ENCODE measurements at regions not wholly inside any gene's neighbourhood (a gene's known extent, or its start where the extent isn't known, plus 50 kb on each side); places are given as distances from the start of the nearest gene placed in this dataset.

DNA sequence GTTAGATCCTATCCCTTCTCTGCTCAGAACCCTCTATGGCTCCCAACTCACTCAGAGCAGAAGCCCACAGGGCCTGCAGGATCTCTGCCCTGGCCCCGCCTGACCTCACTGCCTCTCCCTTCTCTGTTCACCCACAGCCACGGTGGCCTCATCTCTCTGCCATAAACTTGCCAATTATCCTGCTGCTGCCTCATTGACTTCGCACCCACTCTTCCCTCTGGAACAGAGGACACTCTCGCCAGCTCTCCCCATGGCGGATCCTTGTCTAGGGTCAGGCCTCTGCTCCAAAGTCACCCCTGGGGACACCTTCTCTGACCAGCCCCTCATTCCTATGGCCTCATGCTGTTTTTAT, 86.4 kb downstream of the CEBPB start:
- no peak overlapping the region for H2AFZ ChIP-seq
- H3K4me1 ChIP-seq = no peaks in the 10 kb centered on the region
- no peak overlapping the region for H3K9ac ChIP-seq
- H3K79me2 ChIP-seq = no peaks in the 10 kb centered on the region
- H3K4me3 ChIP-seq (ENCODE audit: low read depth, low read length) = no peak overlapping the region
- no peak overlapping the region for H3K27ac ChIP-seq
- H3K36me3 ChIP-seq (ENCODE audit: control insufficient read depth, insufficient read depth, low read length) = no peaks in the 10 kb centered on the region
- H3K4me2 ChIP-seq (ENCODE audit: low read length) = no peak overlapping the region
- TF ChIP-seq, protein P1, sequence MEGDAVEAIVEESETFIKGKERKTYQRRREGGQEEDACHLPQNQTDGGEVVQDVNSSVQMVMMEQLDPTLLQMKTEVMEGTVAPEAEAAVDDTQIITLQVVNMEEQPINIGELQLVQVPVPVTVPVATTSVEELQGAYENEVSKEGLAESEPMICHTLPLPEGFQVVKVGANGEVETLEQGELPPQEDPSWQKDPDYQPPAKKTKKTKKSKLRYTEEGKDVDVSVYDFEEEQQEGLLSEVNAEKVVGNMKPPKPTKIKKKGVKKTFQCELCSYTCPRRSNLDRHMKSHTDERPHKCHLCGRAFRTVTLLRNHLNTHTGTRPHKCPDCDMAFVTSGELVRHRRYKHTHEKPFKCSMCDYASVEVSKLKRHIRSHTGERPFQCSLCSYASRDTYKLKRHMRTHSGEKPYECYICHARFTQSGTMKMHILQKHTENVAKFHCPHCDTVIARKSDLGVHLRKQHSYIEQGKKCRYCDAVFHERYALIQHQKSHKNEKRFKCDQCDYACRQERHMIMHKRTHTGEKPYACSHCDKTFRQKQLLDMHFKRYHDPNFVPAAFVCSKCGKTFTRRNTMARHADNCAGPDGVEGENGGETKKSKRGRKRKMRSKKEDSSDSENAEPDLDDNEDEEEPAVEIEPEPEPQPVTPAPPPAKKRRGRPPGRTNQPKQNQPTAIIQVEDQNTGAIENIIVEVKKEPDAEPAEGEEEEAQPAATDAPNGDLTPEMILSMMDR (IDR thresholded peaks at IDR 0.05) = no peak
- H3K9me3 ChIP-seq (ENCODE audit: control insufficient read depth, low read length) = no peaks in the 10 kb centered on the region
- H3K27me3 ChIP-seq (ENCODE audit: control insufficient read depth, insufficient read depth, low read length) = no peaks in the 10 kb centered on the region

DNA sequence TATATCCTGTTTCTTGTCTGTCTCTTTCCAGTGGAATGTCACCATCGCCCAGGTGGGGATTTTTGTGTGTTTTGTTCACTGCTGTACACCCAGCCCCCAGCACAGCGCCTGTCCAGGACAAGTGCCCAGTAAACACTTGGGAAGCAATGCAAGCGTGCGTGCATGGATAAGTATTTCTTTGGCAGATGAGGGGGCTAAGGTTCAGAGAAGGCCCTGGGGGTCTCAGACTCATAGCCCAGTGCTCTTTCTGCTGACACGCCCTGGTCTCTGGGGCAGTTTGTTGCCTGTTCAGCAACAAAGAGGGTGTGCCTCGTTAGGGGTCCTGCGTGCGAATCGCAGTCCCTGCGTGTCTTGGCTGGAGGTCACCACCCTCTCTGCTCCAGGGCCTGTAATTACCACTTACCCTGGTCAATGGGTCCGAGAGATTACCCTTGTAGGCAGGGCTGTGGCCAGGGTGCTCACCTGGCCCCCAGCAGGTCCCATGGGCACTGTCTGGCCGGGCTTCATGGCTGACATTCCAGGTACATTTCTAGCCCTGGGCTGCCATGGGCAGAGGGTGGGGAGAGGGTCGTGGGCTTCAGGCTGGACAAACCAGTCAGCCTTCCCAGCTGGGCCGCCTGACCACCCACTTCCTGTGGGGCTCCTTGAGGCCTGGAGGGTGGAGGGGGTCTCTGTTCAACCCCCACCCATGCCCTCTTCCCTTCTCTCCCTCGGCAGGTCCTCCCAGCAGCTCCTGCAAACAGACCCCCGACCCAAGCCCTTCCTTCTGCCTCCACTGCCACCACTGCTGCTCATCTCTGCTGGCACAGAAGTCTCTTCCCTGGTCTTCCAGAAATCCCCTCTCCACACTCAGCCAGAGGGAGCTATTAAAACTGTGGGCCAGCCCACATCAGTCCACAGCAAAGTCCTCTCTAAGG, 87.1 kb downstream of the CEBPB start:
- no peaks in the 10 kb centered on the region for H3K79me2 ChIP-seq
- H3K36me3 ChIP-seq (ENCODE audit: control insufficient read depth, insufficient read depth, low read length) = no peaks in the 10 kb centered on the region
- no peak overlapping the region for H3K9ac ChIP-seq
- no peaks in the 10 kb centered on the region for H3K27me3 ChIP-seq (ENCODE audit: control insufficient read depth, insufficient read depth, low read length)
- no peak overlapping the region for H3K4me3 ChIP-seq (ENCODE audit: low read depth, low read length)
- TF ChIP-seq, protein P1 (IDR thresholded peaks at IDR 0.05) = no peak
- no peak overlapping the region for H2AFZ ChIP-seq
- no peaks in the 10 kb centered on the region for H3K4me1 ChIP-seq
- no peak overlapping the region for H3K4me2 ChIP-seq (ENCODE audit: low read length)
- H3K9me3 ChIP-seq (ENCODE audit: control insufficient read depth, low read length) = no peaks in the 10 kb centered on the region
- no peak overlapping the region for H3K27ac ChIP-seq

DNA sequence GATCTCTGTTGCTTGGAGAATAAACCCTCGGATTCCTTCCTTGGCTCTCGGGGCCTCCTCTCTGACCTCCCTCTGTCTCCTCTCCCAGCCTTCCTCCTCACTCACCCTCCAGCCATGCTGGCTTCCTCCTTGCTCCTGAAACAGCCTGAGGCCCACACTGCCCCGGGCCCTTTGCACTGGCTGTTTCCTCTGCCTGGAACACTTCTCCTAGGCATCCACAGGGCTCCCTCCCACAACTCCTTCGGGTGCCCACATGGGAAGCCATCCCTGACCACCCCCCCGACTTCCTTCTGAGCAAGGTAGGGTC, 87.7 kb downstream of the CEBPB start:
- H3K27me3 ChIP-seq (ENCODE audit: control insufficient read depth, insufficient read depth, low read length) = no peaks in the 10 kb centered on the region
- H3K79me2 ChIP-seq = no peaks in the 10 kb centered on the region
- H3K9ac ChIP-seq = no peak overlapping the region
- H3K4me1 ChIP-seq = no peaks in the 10 kb centered on the region
- H3K4me2 ChIP-seq (ENCODE audit: low read length) = no peak overlapping the region
- H2AFZ ChIP-seq = no peak overlapping the region
- no peaks in the 10 kb centered on the region for H3K9me3 ChIP-seq (ENCODE audit: control insufficient read depth, low read length)
- TF ChIP-seq, protein P1 (IDR thresholded peaks at IDR 0.05) = no peak
- no peak overlapping the region for H3K27ac ChIP-seq
- no peak overlapping the region for H3K4me3 ChIP-seq (ENCODE audit: low read depth, low read length)
- no peaks in the 10 kb centered on the region for H3K36me3 ChIP-seq (ENCODE audit: control insufficient read depth, insufficient read depth, low read length)

DNA sequence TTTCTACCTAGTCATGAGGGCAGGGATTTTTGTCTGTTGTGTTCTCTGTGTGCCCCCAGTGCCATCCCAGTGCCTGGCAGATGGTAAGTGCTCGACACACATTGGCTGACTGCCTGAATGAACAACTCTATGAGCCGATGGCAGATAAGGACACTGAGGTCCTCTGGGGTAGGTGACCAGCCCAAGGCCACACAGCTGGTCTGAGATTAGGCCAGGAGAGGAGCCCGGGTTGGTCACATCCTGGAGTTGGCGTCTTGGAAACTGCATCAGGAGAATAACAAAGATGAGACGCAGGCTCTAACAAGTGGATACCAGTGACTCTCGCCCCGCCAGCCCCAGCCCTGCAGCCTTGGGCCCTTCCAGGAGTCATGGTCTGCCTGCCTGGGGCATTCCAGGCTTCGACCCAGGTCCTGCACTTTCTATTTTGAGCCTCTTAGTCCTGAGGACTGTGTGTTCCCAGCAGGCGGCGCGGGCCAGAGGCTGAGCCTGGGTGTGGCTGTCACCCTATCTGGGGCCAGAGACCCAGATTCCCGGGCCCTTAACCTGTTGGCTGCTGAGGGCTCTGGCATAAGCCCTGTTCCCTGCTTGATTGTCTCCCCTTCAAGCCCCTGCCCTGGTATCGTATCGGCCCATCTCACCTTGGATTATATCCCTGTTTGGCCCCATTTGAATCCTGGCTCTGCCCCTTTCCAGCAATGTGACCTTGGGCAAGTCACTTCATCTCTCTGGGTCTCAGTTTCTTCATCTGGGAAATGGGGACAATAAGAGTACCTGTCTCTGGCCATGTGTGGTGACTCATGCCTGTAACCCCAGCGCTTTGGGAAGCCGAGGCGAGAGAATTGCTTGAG, 88.3 kb downstream of the CEBPB start:
- Histone ChIP-seq H3K4me1 (no peaks in the 10 kb centered on the region), H3K27me3 (ENCODE audit: control insufficient read depth, insufficient read depth, low read length) (no peaks in the 10 kb centered on the region), H3K4me3 (ENCODE audit: low read depth, low read length) (no peak overlapping the region), H3K36me3 (ENCODE audit: control insufficient read depth, insufficient read depth, low read length) (no peaks in the 10 kb centered on the region), H3K4me2 (ENCODE audit: low read length) (no peak overlapping the region), H2AFZ (no peak overlapping the region), H3K27ac (no peak overlapping the region), H3K9me3 (ENCODE audit: control insufficient read depth, low read length) (no peaks in the 10 kb centered on the region), H3K79me2 (no peaks in the 10 kb centered on the region), H3K9ac (no peak overlapping the region)
- TF ChIP-seq, protein P1 (IDR thresholded peaks at IDR 0.05) = no peak

Measured in parathyroid adenoma (tissue), 2 donors.